Esophagus muscularis mucosa (tissue), 4 donors: ENCODE measurements at regions not wholly inside any gene's neighbourhood (a gene's known extent, or its start where the extent isn't known, plus 50 kb on each side); places are given as distances from the start of the nearest gene placed in this dataset.
A peak's percentile ranks its signal among the peaks of the same experiment; 100 is the strongest.

Experiments used
- DNase-seq: peaks from one replicate; pipeline ENCODE4 v3.0.0-alpha.2; 2017; ENCODE audit errors: extremely low spot score
- H3K27ac ChIP-seq, 4 donors: fragments of 200-600 bp; sonication (generic); replicated peaks in 1 of 4; 1 replicate in 3 of 4; 2 replicates in 1 of 4; pipeline ENCODE4 v1.5.1; 2016 to 2019; ENCODE audit warnings: mild to moderate bottlenecking in 1 of 4
- H3K27me3 ChIP-seq, 4 donors: fragments of 200-600 bp; sonication (generic); one replicate each; pipeline versions ENCODE4 v1.5.1 to v1.6.0; 2016 to 2019
- H3K36me3 ChIP-seq, 4 donors: fragments of 200-600 bp; sonication (generic); one replicate each; pipeline ENCODE4 v1.5.1; 2016 to 2019
- H3K4me1 ChIP-seq, 4 donors: fragments of 200-600 bp; sonication (generic); one replicate each; pipeline ENCODE4 v1.5.1; 2016 to 2019
- H3K4me3 ChIP-seq, 4 donors: fragments of 200-600 bp; sonication (generic); 1 replicate in 2 of 4; 2 replicates in 2 of 4; pipeline ENCODE4 v1.5.1; 2016 to 2019; ENCODE audit warnings: mild to moderate bottlenecking in 4 of 4, moderate library complexity in 1 of 4
- H3K9me3 ChIP-seq, 4 donors: fragments of 200-600 bp; sonication (generic); 1 replicate in 3 of 4; 2 replicates in 1 of 4; pipeline ENCODE4 v1.5.1; 2016 to 2019
- CTCF ChIP-seq, 3 experiments: fragments of 200-600 bp in 2 of 3; fragments of 450-650 bp in 1 of 3; sonication (generic) in 2 of 3; IDR thresholded peaks; one replicate each; pipeline ENCODE4 v1.5.1; 2017 to 2019; ENCODE audit warnings: antibody characterized with exemption in 3 of 3, mild to moderate bottlenecking in 2 of 3, moderate library complexity in 1 of 3
- EP300 ChIP-seq: sonication (generic); formaldehyde crosslinking; IDR thresholded peaks from one replicate; pipeline ENCODE4 v1.6.1; 2017; ENCODE audit warnings: antibody characterized with exemption
- POLR2A ChIP-seq: fragments of 450-650 bp; IDR thresholded peaks from one replicate; pipeline ENCODE4 v1.6.1; 2017; ENCODE audit warnings: antibody characterized with exemption, moderate library complexity, mild to moderate bottlenecking, low read depth
- POLR2AphosphoS5 ChIP-seq, 2 donors: sonication (generic); formaldehyde crosslinking; IDR thresholded peaks; one replicate each; pipeline ENCODE4 v1.6.1; 2017; ENCODE audit warnings: antibody characterized with exemption in 2 of 2
- WGBS: methylation state at CpG from one replicate; pipeline ENCODE4 v1.1.5; 2018; 5-methylcytosine and 5-hydroxymethylcytosine counted together
- intact Hi-C: fragments of 100-400 bp; cut with DNase I; formaldehyde crosslinking; loops from one replicate; pipeline ENCODE4 v1.15.1; 2023

GRCh38 chr17:72189768-72190593 is 69.2 kb downstream of the SOX9 start:
- Histone ChIP-seq H3K4me1 (no peaks in the 10 kb centered on the region), H3K36me3 (no peaks in the 10 kb centered on the region), H3K27me3 (peaks cover 0 to 9% (median 0%) of the 10 kb centered on the region in 4 donors), H3K27ac (no peak overlapping the region), H3K4me3 (no peak overlapping the region), H3K9me3 (no peaks in the 10 kb centered on the region)
- WGBS = 68% methylated on average over 5 of the region's 5 CpGs
- intact Hi-C loops = no loop called here
- DNase-seq = no peak
- no peak for TF ChIP-seq CTCF (IDR thresholded peaks at IDR 0.05)
- TF ChIP-seq POLR2AphosphoS5 (IDR thresholded peaks at IDR 0.05) = no peak
- TF ChIP-seq EP300 = no peak

GRCh38 chr17:72191356-72191755 is 70.5 kb downstream of the SOX9 start:
- intact Hi-C loops = no loop called here
- H3K27ac ChIP-seq = peak overlapping the region in 3 of 4 donors; percentile 19 to 40 (median 35)

GRCh38 chr17:72191921-72192799 is 71.3 kb downstream of the SOX9 start:
- Histone ChIP-seq H3K9me3 (peaks cover 0 to 6% (median 2%) of the 10 kb centered on the region in 4 donors), H3K27me3 (peaks cover 0 to 9% (median 0%) of the 10 kb centered on the region in 4 donors), H3K4me1 (no peaks in the 10 kb centered on the region), H3K36me3 (no peaks in the 10 kb centered on the region), H3K27ac (peak overlapping the region in 3 of 4 donors; percentile 19 to 42 (median 40)), H3K4me3 (no peak overlapping the region)
- 59% methylated on average over 11 of the region's 11 CpGs for WGBS
- no peak for TF ChIP-seq CTCF (IDR thresholded peaks at IDR 0.05)
- no peak for TF ChIP-seq EP300
- TF ChIP-seq POLR2A = no peak
- no peak for TF ChIP-seq POLR2AphosphoS5 (IDR thresholded peaks at IDR 0.05)
- intact Hi-C loops = no loop called here
- no peak for DNase-seq

More at GRCh38 chr17:72191356-72191755, 70.5 kb downstream of the SOX9 start:
- peaks cover 0 to 1% (median 0%) of the 10 kb centered on the region in 4 donors for H3K9me3 ChIP-seq
- 70% methylated on average over 5 of the region's 5 CpGs for WGBS
- no peak overlapping the region for H3K4me3 ChIP-seq
- no peak for DNase-seq
- no peaks in the 10 kb centered on the region for H3K36me3 ChIP-seq
- peaks cover 0 to 9% (median 0%) of the 10 kb centered on the region in 4 donors for H3K27me3 ChIP-seq
- TF ChIP-seq EP300 = no peak
- no peak for TF ChIP-seq CTCF (IDR thresholded peaks at IDR 0.05)
- no peak for TF ChIP-seq POLR2A
- no peak for TF ChIP-seq POLR2AphosphoS5 (IDR thresholded peaks at IDR 0.05)
- H3K4me1 ChIP-seq = no peaks in the 10 kb centered on the region

- TF ChIP-seq POLR2A (no peak), EP300 (no peak), POLR2AphosphoS5 (IDR thresholded peaks at IDR 0.05) (no peak), CTCF (IDR thresholded peaks at IDR 0.05) (no peak)
- Histone ChIP-seq H3K9me3 (peaks cover 0 to 6% (median 3%) of the 10 kb centered on the region in 4 donors), H3K4me1 (no peaks in the 10 kb centered on the region), H3K4me3 (no peak overlapping the region), H3K27me3 (peaks cover 0 to 9% (median 0%) of the 10 kb centered on the region in 4 donors), H3K36me3 (no peaks in the 10 kb centered on the region), H3K27ac (no peak overlapping the region)
- intact Hi-C loops = no loop called here
- DNase-seq = no peak
- 75% methylated on average over 4 of the region's 4 CpGs for WGBS
Observed at GRCh38 chr17:72192800-72193192, 72.0 kb downstream of the SOX9 start.
